ENCODE measurements at regions not wholly inside any gene's neighbourhood (a gene's known extent, or its start where the extent isn't known, plus 50 kb on each side); places are given as distances from the start of the nearest gene placed in this dataset.

DNA sequence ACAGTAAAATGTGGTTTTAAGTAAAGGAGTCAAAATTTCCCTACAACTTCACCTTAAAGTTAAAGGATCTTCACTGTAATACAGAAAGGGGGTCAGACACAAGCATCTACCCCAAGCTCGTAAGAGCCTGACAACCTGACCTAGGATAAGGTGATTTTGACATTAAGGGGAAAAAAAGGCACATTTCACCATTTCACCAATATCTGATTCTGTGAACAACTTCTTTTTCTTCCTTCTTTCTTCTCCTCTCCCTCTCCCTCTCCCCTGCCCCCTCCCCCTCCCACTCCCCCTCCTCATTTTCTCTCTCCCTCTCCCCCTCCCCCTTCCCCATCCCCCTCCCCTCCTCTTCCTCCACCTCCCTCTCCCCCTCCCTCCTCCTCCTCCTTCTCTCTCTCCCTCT, 796.7 kb upstream of the ARGLU1 start:
- ATAC-seq (replicated peaks) (no peak), DNase-seq (no peak)
- peaks cover 11 to 27% of the 10 kb centered on the region in 2 donors for H3K9me3 Mint-ChIP-seq
- H3K36me3 Mint-ChIP-seq (ENCODE audit: insufficient read depth) = no peaks in the 10 kb centered on the region
- H3K27ac Mint-ChIP-seq = no peak overlapping the region
- no peaks in the 10 kb centered on the region for H3K27me3 Mint-ChIP-seq
- no peak overlapping the region for H3K4me3 Mint-ChIP-seq
- H3K4me1 Mint-ChIP-seq (ENCODE audit: low read depth in 2 of 2) = no peaks in the 10 kb centered on the region

- no peaks in the 10 kb centered on the region for H3K4me1 Mint-ChIP-seq (ENCODE audit: low read depth in 2 of 2)
- ATAC-seq (replicated peaks) (no peak), DNase-seq (no peak)
- no peaks in the 10 kb centered on the region for H3K36me3 Mint-ChIP-seq (ENCODE audit: insufficient read depth)
- H3K4me3 Mint-ChIP-seq = no peak overlapping the region
- H3K27ac Mint-ChIP-seq = no peak overlapping the region
- H3K27me3 Mint-ChIP-seq = no peaks in the 10 kb centered on the region
- H3K9me3 Mint-ChIP-seq = peaks cover 9 to 25% of the 10 kb centered on the region in 2 donors
Measured at GRCh38 chr13:107361666-107362065, 793.7 kb upstream of the ARGLU1 start.

DNA sequence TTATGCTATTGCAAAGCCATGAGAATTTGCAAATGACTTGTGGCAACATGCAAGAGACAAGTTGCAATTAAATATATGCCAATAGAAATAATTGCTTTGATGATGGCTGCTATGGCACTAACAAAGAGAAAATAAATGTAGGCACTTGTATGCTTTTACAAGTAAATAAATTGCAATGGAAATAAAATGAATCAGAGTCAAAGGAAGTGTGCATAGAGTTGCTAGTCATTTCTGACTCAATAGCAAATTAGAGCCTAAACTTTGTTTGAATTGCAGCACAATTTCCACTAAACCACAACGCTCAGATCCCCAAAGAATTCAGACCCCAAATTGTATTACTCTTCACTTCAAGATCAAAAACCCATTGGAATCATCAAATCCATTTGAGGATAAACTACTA, 792.1 kb upstream of the ARGLU1 start:
- DNase-seq = no peak

DNA sequence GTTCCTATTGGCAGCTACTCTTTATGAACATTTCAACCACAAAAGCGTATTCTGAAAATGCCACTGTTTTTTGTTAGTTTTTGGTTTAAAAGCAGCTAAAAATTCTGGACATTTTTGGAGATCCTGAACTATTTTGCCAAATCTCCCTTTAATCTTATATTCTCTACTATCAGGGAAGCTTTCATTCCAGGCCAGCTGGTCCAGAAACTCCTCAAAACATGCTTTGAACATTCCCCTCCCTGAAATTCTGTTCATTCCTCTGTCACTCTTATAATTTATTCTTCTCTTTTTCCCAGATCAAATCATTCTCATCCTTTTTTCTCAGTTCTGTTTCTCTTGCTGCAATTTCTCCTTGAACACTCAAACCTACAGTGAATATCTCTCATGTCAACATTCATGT, 790.9 kb upstream of the ARGLU1 start:
- Mint-ChIP-seq H3K4me1 (ENCODE audit: low read depth in 2 of 2) (no peaks in the 10 kb centered on the region), H3K27ac (no peak overlapping the region), H3K27me3 (no peaks in the 10 kb centered on the region), H3K9me3 (peaks cover 7 to 32% of the 10 kb centered on the region in 2 donors), H3K4me3 (no peak overlapping the region), H3K36me3 (ENCODE audit: insufficient read depth) (no peaks in the 10 kb centered on the region)
- DNase-seq (no peak), ATAC-seq (replicated peaks) (no peak)

More for the DNA sequence above, 792.1 kb upstream of the ARGLU1 start:
- H3K4me3 Mint-ChIP-seq = no peak overlapping the region
- no peak for ATAC-seq (replicated peaks)
- no peak overlapping the region for H3K27ac Mint-ChIP-seq
- H3K4me1 Mint-ChIP-seq (ENCODE audit: low read depth in 2 of 2) = no peaks in the 10 kb centered on the region
- H3K27me3 Mint-ChIP-seq = no peaks in the 10 kb centered on the region
- H3K9me3 Mint-ChIP-seq = peaks cover 8 to 24% of the 10 kb centered on the region in 2 donors
- H3K36me3 Mint-ChIP-seq (ENCODE audit: insufficient read depth) = no peaks in the 10 kb centered on the region

- ATAC-seq (replicated peaks) (no peak), DNase-seq (no peak)
- no peak overlapping the region for H3K4me3 Mint-ChIP-seq
- no peak overlapping the region for H3K27ac Mint-ChIP-seq
- peaks cover 10 to 23% of the 10 kb centered on the region in 2 donors for H3K9me3 Mint-ChIP-seq
- H3K4me1 Mint-ChIP-seq (ENCODE audit: low read depth in 2 of 2) = no peaks in the 10 kb centered on the region
- H3K27me3 Mint-ChIP-seq = no peaks in the 10 kb centered on the region
- H3K36me3 Mint-ChIP-seq (ENCODE audit: insufficient read depth) = no peaks in the 10 kb centered on the region
Measured at GRCh38 chr13:107351305-107351704, 783.4 kb upstream of the ARGLU1 start.

DNA sequence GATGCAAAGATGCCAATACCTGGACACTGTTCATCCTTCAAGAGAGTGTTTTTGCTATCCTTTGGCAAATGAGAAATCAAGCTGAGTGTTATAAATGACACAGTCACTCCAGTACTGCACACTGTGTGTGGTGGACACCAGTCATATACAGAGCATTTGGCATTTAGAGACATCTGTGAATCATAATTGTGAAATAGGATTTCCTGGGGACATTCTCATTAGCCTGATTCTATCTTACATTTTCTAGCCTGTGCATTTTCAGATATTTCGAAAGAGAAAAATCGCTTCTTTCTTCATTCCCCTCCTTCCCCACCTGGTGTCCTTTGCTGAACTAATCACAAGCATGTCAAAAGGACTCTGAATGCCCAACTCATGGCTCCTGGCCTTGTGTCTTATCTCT, 781.0 kb upstream of the ARGLU1 start:
- no peaks in the 10 kb centered on the region for H3K4me1 Mint-ChIP-seq (ENCODE audit: low read depth in 2 of 2)
- no peak overlapping the region for H3K4me3 Mint-ChIP-seq
- no peaks in the 10 kb centered on the region for H3K36me3 Mint-ChIP-seq (ENCODE audit: insufficient read depth)
- H3K27ac Mint-ChIP-seq = no peak overlapping the region
- DNase-seq = no peak
- H3K9me3 Mint-ChIP-seq = peaks cover 12 to 13% of the 10 kb centered on the region in 2 donors
- ATAC-seq (replicated peaks) = no peak
- H3K27me3 Mint-ChIP-seq = no peaks in the 10 kb centered on the region

DNA sequence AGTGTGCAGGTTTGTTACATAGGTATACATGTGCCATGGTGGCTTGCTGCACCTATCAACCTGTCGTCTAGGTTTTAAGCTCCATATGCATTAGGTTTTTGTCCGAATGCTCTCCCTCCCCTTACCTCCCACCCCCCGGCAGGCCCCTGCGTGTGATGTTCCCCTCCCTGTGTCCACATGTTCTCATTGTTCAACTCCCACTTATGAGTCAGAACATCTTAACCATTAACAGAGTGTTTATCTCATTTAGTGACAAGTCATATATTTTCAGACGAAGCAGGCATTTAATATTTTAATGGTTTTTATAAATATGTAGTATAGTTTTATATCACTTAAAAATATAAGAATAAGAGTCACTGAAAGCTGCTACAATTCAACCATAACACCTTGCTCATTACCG, 780.5 kb upstream of the ARGLU1 start:
- Mint-ChIP-seq H3K9me3 (peaks cover 11 to 12% of the 10 kb centered on the region in 2 donors), H3K36me3 (ENCODE audit: insufficient read depth) (no peaks in the 10 kb centered on the region), H3K27me3 (no peaks in the 10 kb centered on the region), H3K4me3 (no peak overlapping the region), H3K4me1 (ENCODE audit: low read depth in 2 of 2) (no peaks in the 10 kb centered on the region), H3K27ac (no peak overlapping the region)
- no peak for DNase-seq
- no peak for ATAC-seq (replicated peaks)

GRCh38 chr13:107347641-107348369, 779.9 kb upstream of the ARGLU1 start:
- Mint-ChIP-seq H3K27ac (no peak overlapping the region), H3K9me3 (peaks cover 12 to 13% of the 10 kb centered on the region in 2 donors), H3K36me3 (ENCODE audit: insufficient read depth) (no peaks in the 10 kb centered on the region), H3K4me3 (no peak overlapping the region), H3K4me1 (ENCODE audit: low read depth in 2 of 2) (no peaks in the 10 kb centered on the region), H3K27me3 (no peaks in the 10 kb centered on the region)
- ATAC-seq (replicated peaks) (no peak), DNase-seq (no peak)

GRCh38 chr13:107342747-107343146, 774.8 kb upstream of the ARGLU1 start:
- H3K27me3 Mint-ChIP-seq = no peaks in the 10 kb centered on the region
- no peak overlapping the region for H3K27ac Mint-ChIP-seq
- no peak for ATAC-seq (replicated peaks)
- no peak for DNase-seq
- H3K36me3 Mint-ChIP-seq (ENCODE audit: insufficient read depth) = no peaks in the 10 kb centered on the region
- no peaks in the 10 kb centered on the region for H3K4me1 Mint-ChIP-seq (ENCODE audit: low read depth in 2 of 2)
- H3K9me3 Mint-ChIP-seq = peaks cover 4 to 20% of the 10 kb centered on the region in 2 donors
- no peak overlapping the region for H3K4me3 Mint-ChIP-seq

- no peak overlapping the region for H3K27ac Mint-ChIP-seq
- H3K4me1 Mint-ChIP-seq (ENCODE audit: low read depth in 2 of 2) = no peaks in the 10 kb centered on the region
- H3K4me3 Mint-ChIP-seq = no peak overlapping the region
- H3K27me3 Mint-ChIP-seq = no peaks in the 10 kb centered on the region
- peaks cover 7 to 20% of the 10 kb centered on the region in 2 donors for H3K9me3 Mint-ChIP-seq
- no peak for ATAC-seq (replicated peaks)
- H3K36me3 Mint-ChIP-seq (ENCODE audit: insufficient read depth) = no peaks in the 10 kb centered on the region
- DNase-seq = no peak
Measured at GRCh38 chr13:107339209-107339608, 771.3 kb upstream of the ARGLU1 start.

- H3K4me1 Mint-ChIP-seq (ENCODE audit: low read depth in 2 of 2) = no peaks in the 10 kb centered on the region
- H3K27me3 Mint-ChIP-seq = no peaks in the 10 kb centered on the region
- DNase-seq (no peak), ATAC-seq (replicated peaks) (no peak)
- H3K9me3 Mint-ChIP-seq = peaks cover 3 to 11% of the 10 kb centered on the region in 2 donors
- no peaks in the 10 kb centered on the region for H3K36me3 Mint-ChIP-seq (ENCODE audit: insufficient read depth)
- no peak overlapping the region for H3K4me3 Mint-ChIP-seq
- no peak overlapping the region for H3K27ac Mint-ChIP-seq
Measured at GRCh38 chr13:107332188-107332587, 764.3 kb upstream of the ARGLU1 start.

DNA sequence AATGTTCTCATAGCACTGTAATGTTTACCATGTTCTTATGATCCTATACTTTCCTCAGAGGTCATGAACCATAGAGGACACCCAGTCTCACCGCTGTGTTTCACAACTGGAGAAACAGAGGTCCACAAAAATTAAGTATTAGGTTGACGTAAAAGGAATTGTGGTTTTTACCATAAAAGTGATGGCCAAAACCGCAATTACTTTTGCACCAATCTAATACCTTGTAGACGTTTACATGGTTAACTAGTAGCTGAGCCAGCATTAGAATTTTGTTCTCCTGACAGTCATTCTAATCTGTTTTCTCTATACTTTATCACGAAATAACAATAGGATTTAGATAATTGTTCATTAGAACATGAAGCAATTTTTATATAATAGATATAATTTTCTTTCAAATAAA, 763.4 kb upstream of the ARGLU1 start:
- no peaks in the 10 kb centered on the region for H3K4me1 Mint-ChIP-seq (ENCODE audit: low read depth in 2 of 2)
- no peak overlapping the region for H3K4me3 Mint-ChIP-seq
- ATAC-seq (replicated peaks) = no peak
- DNase-seq = no peak
- no peaks in the 10 kb centered on the region for H3K36me3 Mint-ChIP-seq (ENCODE audit: insufficient read depth)
- H3K9me3 Mint-ChIP-seq = peaks cover 3 to 11% of the 10 kb centered on the region in 2 donors
- no peaks in the 10 kb centered on the region for H3K27me3 Mint-ChIP-seq
- no peak overlapping the region for H3K27ac Mint-ChIP-seq

- Mint-ChIP-seq H3K36me3 (ENCODE audit: insufficient read depth) (no peaks in the 10 kb centered on the region), H3K4me1 (ENCODE audit: low read depth in 2 of 2) (no peaks in the 10 kb centered on the region), H3K27me3 (no peaks in the 10 kb centered on the region), H3K4me3 (no peak overlapping the region), H3K9me3 (peaks cover 3 to 11% of the 10 kb centered on the region in 2 donors), H3K27ac (no peak overlapping the region)
- ATAC-seq (replicated peaks) (no peak), DNase-seq (no peak)
Measured at GRCh38 chr13:107330484-107330883, 762.5 kb upstream of the ARGLU1 start.

- no peak overlapping the region for H3K4me3 Mint-ChIP-seq
- peaks cover 3 to 11% of the 10 kb centered on the region in 2 donors for H3K9me3 Mint-ChIP-seq
- H3K36me3 Mint-ChIP-seq (ENCODE audit: insufficient read depth) = no peaks in the 10 kb centered on the region
- H3K4me1 Mint-ChIP-seq (ENCODE audit: low read depth in 2 of 2) = no peaks in the 10 kb centered on the region
- no peaks in the 10 kb centered on the region for H3K27me3 Mint-ChIP-seq
- ATAC-seq (replicated peaks) = no peak
- DNase-seq = no peak
- H3K27ac Mint-ChIP-seq = no peak overlapping the region
Measured at GRCh38 chr13:107329991-107330390, 762.1 kb upstream of the ARGLU1 start.

Data from effector memory CD8-positive, alpha-beta T cell (primary cell).